ENCODE measurements at regions not wholly inside any gene's neighbourhood (a gene's known extent, or its start where the extent isn't known, plus 50 kb on each side); places are given as distances from the start of the nearest gene placed in this dataset. TPM values are rescaled to one million over a fixed set of nuclear protein-coding genes. Genes with fewer than 3 reads are reported as not detected.

GRCh38 chr12:13273850-13274249 is 77.3 kb downstream of the EMP1 start:
- DNase-seq (peak in 1 of 3 donors; percentile 22), ATAC-seq (ENCODE audit: insufficient read depth, low FRiP score) (no peak)
- WGBS, 2 donors, result 57 to 73% methylated on average over 12 of the region's 12 CpGs
- TF ChIP-seq CTCF (IDR thresholded peaks at IDR 0.05; ENCODE audit: control extremely low read depth, extremely low read depth), result no peak
- no peak overlapping the region for H3K9ac ChIP-seq (ENCODE audit: insufficient read depth in 1 of 2, low read length in 2 of 2)
- no peaks in the 10 kb centered on the region for H3K9me3 ChIP-seq (ENCODE audit: control insufficient read depth in 4 of 4, insufficient read depth in 3 of 4, low read length in 3 of 4)
- H3K27ac ChIP-seq (ENCODE audit: low read depth in 1 of 2, low read length in 1 of 2), result no peak overlapping the region
- H3K27me3 ChIP-seq (ENCODE audit: control insufficient read depth in 3 of 3, insufficient read depth in 3 of 3, low read length in 2 of 3), result no peaks in the 10 kb centered on the region
- no peak overlapping the region for H3K4me3 ChIP-seq
- no peaks in the 10 kb centered on the region for H3K36me3 ChIP-seq (ENCODE audit: control insufficient read depth in 4 of 4, insufficient read depth in 4 of 4, low read length in 4 of 4)
- peaks cover 0 to 5% (median 0%) of the 10 kb centered on the region in 5 donors for H3K4me1 ChIP-seq (ENCODE audit: control insufficient read depth in 5 of 5, insufficient read depth in 5 of 5, low read length in 5 of 5)

GRCh38 chr12:13273097-13273496 is 76.6 kb downstream of the EMP1 start:
- Histone ChIP-seq H3K4me1 (ENCODE audit: control insufficient read depth in 5 of 5, insufficient read depth in 5 of 5, low read length in 5 of 5) (peaks cover 0 to 3% (median 0%) of the 10 kb centered on the region in 5 donors), H3K4me3 (no peak overlapping the region), H3K9me3 (ENCODE audit: control insufficient read depth in 4 of 4, insufficient read depth in 3 of 4, low read length in 3 of 4) (no peaks in the 10 kb centered on the region), H3K36me3 (ENCODE audit: control insufficient read depth in 4 of 4, insufficient read depth in 4 of 4, low read length in 4 of 4) (no peaks in the 10 kb centered on the region), H3K27me3 (ENCODE audit: control insufficient read depth in 3 of 3, insufficient read depth in 3 of 3, low read length in 2 of 3) (no peaks in the 10 kb centered on the region), H3K27ac (ENCODE audit: low read depth in 1 of 2, low read length in 1 of 2) (no peak overlapping the region), H3K9ac (ENCODE audit: insufficient read depth in 1 of 2, low read length in 2 of 2) (no peak overlapping the region)
- DNase-seq (no peak), ATAC-seq (ENCODE audit: insufficient read depth, low FRiP score) (no peak)
- WGBS, 2 donors, result 80 to 85% methylated on average over 6 of the region's 6 CpGs
- TF ChIP-seq CTCF (IDR thresholded peaks at IDR 0.05; ENCODE audit: control extremely low read depth, extremely low read depth), result no peak

- no peak for DNase-seq
- H3K9ac ChIP-seq (ENCODE audit: insufficient read depth in 1 of 2, low read length in 2 of 2), result no peak overlapping the region
- no peaks in the 10 kb centered on the region for H3K36me3 ChIP-seq (ENCODE audit: control insufficient read depth in 4 of 4, insufficient read depth in 4 of 4, low read length in 4 of 4)
- no peaks in the 10 kb centered on the region for H3K4me1 ChIP-seq (ENCODE audit: control insufficient read depth in 5 of 5, insufficient read depth in 5 of 5, low read length in 5 of 5)
- no peak for ATAC-seq (ENCODE audit: insufficient read depth, low FRiP score)
- H3K4me3 ChIP-seq, result no peak overlapping the region
- TF ChIP-seq CTCF (IDR thresholded peaks at IDR 0.05; ENCODE audit: control extremely low read depth, extremely low read depth), result no peak
- no peak overlapping the region for H3K27ac ChIP-seq (ENCODE audit: low read depth in 1 of 2, low read length in 1 of 2)
- 93 to 94% methylated on average over 4 of the region's 4 CpGs for WGBS, 2 donors
- H3K9me3 ChIP-seq (ENCODE audit: control insufficient read depth in 4 of 4, insufficient read depth in 3 of 4, low read length in 3 of 4), result no peaks in the 10 kb centered on the region
- H3K27me3 ChIP-seq (ENCODE audit: control insufficient read depth in 3 of 3, insufficient read depth in 3 of 3, low read length in 2 of 3), result peaks cover 0 to 2% (median 0%) of the 10 kb centered on the region in 3 donors
Measured at GRCh38 chr12:13270817-13271216, 74.3 kb downstream of the EMP1 start.

Small RNA genes in the stretch of these regions (small RNA-seq; reads per million reads assigned to genes)
- not detected for gene RNA5SP353 (ENCODE audit: low replicate concordance)
- gene RNU6-590P (ENCODE audit: low replicate concordance), result not detected
